HepG2 (cell line): ENCODE measurements at regions not wholly inside any gene's neighbourhood (a gene's known extent, or its start where the extent isn't known, plus 50 kb on each side); places are given as distances from the start of the nearest gene placed in this dataset.

Experiments used
- ATAC-seq: fragments of 200-7000 bp; cut with Tn5 transposase; 3 replicates; pipeline ENCODE4 v1.9.1; 2020; ENCODE audit warnings: mild to moderate bottlenecking, moderate library complexity
- BruUV-seq: library from RNA; stranded (reverse); fragments of 400-500 nt; replicated peaks from 2 replicates; lab custom pipeline; 2021; lab: Mats Ljungman, UMichigan
- CTCF ChIA-PET: fragments of 300-600 bp; formaldehyde crosslinking; extraction: SDS; loops from one replicate; lab custom pipeline; 2021; ENCODE audit warnings: low total read pairs, inconsistent platforms, low intra/inter-chr PET ratio; lab: Yijun Ruan, JAX
- POLR2A ChIA-PET: fragments of 350-600 bp; sonication (Branson Sonifier 250); formaldehyde crosslinking; loops from one replicate; lab custom pipeline; 2020; ENCODE audit warnings: antibody characterized with exemption, inconsistent platforms; lab: Yijun Ruan, JAX
- DNase-seq: peaks from one replicate; pipeline ENCODE4 v3.0.0-alpha.2; 2015; ENCODE audit warnings: low spot score
- FAIRE-seq: peaks from 3 replicates; lab custom pipeline; 2011; peaks lifted over from hg19 to GRCh38; lab: Jason Lieb, UNC
- H2AFZ ChIP-seq: one replicate; pipeline ENCODE4 v1.6.1; 2011; ENCODE audit warnings: low read length, inconsistent platforms
- H3K27ac ChIP-seq: fragments of 300-600 bp; 3 replicates; pipeline ENCODE4 v1.8.0; 2011; ENCODE audit warnings: mixed run types, mild to moderate bottlenecking, mixed read lengths, low read length, inconsistent platforms; ENCODE audit not compliant: insufficient read depth; ENCODE audit errors: extremely low read length
- H3K27me3 ChIP-seq, 2 experiments: fragments of 200-600 bp in 1 of 2; 2 replicates in 1 of 2; 3 replicates in 1 of 2; pipeline versions ENCODE4 v1.6.0 to v1.8.0; 2011; ENCODE audit warnings: low read length in 2 of 2, mild to moderate bottlenecking in 2 of 2, moderate library complexity in 2 of 2, inconsistent platforms in 1 of 2; ENCODE audit not compliant: insufficient read depth in 2 of 2, control insufficient read depth in 1 of 2
- H3K36me3 ChIP-seq, 2 experiments: fragments of 200-600 bp in 1 of 2; replicated peaks in 1 of 2; 2 replicates in 1 of 2; 3 replicates in 1 of 2; pipeline versions ENCODE4 v1.5.1 to v1.8.0; 2011; ENCODE audit warnings: low read length in 2 of 2, inconsistent platforms in 1 of 2; ENCODE audit not compliant: insufficient read depth in 2 of 2, control insufficient read depth in 1 of 2
- H3K4me1 ChIP-seq: 2 replicates; pipeline ENCODE4 v1.5.1; 2012; ENCODE audit warnings: low read length, inconsistent platforms; ENCODE audit not compliant: insufficient read depth
- H3K4me2 ChIP-seq: 2 replicates; pipeline ENCODE4 v1.6.0; 2011; ENCODE audit warnings: low read depth, low read length, inconsistent platforms
- H3K4me3 ChIP-seq, 3 experiments: fragments of 200-600 bp in 1 of 3; sonication (generic), shearing (Covaris generic) in 1 of 3; replicated peaks in 1 of 3; 2 replicates each; pipeline ENCODE4 v1.5.1; 2011 to 2016; ENCODE audit warnings: low read length in 3 of 3, inconsistent platforms in 2 of 3, low read depth in 2 of 3, mild to moderate bottlenecking in 2 of 3, control low read depth in 1 of 3, mixed read lengths in 1 of 3; ENCODE audit not compliant: insufficient read depth in 1 of 3
- H3K79me2 ChIP-seq: one replicate; pipeline ENCODE4 v1.6.1; 2011; ENCODE audit warnings: low read length, inconsistent platforms; ENCODE audit not compliant: insufficient read depth
- H3K9ac ChIP-seq: 2 replicates; pipeline ENCODE4 v1.6.0; 2011; ENCODE audit warnings: mild to moderate bottlenecking, low read depth, low read length, inconsistent platforms; ENCODE audit not compliant: insufficient read depth
- H3K9me3 ChIP-seq: 2 replicates; pipeline ENCODE4 v1.5.1; 2012; ENCODE audit warnings: mild to moderate bottlenecking, low read length
- H4K20me1 ChIP-seq: 2 replicates; pipeline ENCODE4 v1.6.0; 2011; ENCODE audit warnings: inconsistent platforms, mild to moderate bottlenecking, low read length, moderate library complexity; ENCODE audit not compliant: insufficient read depth
- CBX2 ChIP-seq, 2 experiments: fragments of 200-600 bp in 1 of 2; sonication (generic); formaldehyde crosslinking in 1 of 2; IDR thresholded peaks; 2 replicates each; pipeline versions ENCODE4 v1.7.0 to v1.8.1; 2018 to 2022; ENCODE audit warnings: low read depth in 2 of 2, low read length in 1 of 2, mild to moderate bottlenecking in 1 of 2, missing genetic modification reagents in 1 of 2
- RFX5 ChIP-seq: IDR thresholded peaks from 2 replicates; pipeline ENCODE4 v1.6.1; 2011; ENCODE audit warnings: low read depth, low read length, improper control_type of control experiment
- THAP7 ChIP-seq: sonication (generic); formaldehyde crosslinking; IDR thresholded peaks from 2 replicates; pipeline ENCODE4 v1.8.1; 2023; ENCODE audit warnings: mild to moderate bottlenecking, missing genetic modification reagents
- ZFAT ChIP-seq: sonication (generic); formaldehyde crosslinking; conservative IDR thresholded peaks from 2 replicates; pipeline ENCODE4 v1.8.1; 2023; ENCODE audit warnings: missing genetic modification reagents, inconsistent platforms
- ZNF646 ChIP-seq: sonication (generic); formaldehyde crosslinking; IDR thresholded peaks from 2 replicates; pipeline ENCODE4 v1.9.0; 2021; ENCODE audit warnings: mild to moderate bottlenecking, missing genetic modification reagents
- WGBS: methylation state at CpG from one replicate; pipeline ENCODE4 v1.1.6; 2017; ENCODE audit warnings: low lambda C conversion rate; 5-methylcytosine and 5-hydroxymethylcytosine counted together
- in situ Hi-C: cut with HindIII; loops from 2 replicates; pipeline ENCODE4 v1.10.0; 2017; ENCODE audit warnings: low pct_unique_long_range_greater_than_20kb; ENCODE audit not compliant: extremely low pct_ligation_motif_present
- intact Hi-C: fragments of 100-400 bp; cut with micrococcal nuclease; formaldehyde crosslinking; loops from one replicate; pipeline ENCODE4 v1.10.0; 2022; ENCODE audit not compliant: unreplicated experiment

DNA sequence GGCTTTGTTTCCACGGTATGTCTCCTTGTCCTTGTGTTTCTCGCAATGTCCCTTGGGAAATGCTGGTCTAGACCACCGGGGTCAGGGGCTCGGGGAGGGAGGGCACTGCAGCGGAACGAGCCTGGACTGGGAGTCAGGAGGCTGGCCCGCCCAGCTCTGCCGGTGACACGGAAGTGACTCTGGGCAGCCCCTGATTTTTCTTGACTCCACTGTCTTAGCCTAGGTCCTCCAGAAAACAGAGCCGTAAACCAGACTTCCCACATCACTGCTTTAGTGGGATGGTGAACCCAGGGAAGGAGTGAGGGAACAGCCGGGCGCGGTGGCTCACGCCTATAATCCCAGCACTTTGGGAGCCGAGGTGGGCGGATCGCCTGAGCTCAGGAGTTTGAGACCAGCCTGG, 144.2 kb downstream of the ASB1 start (continued):
- TF ChIP-seq THAP7 (CRISPR knock-in tag): no peak
- TF ChIP-seq CBX2 (IDR thresholded peaks at IDR 0.05; ENCODE audit: low read depth, low read length): no peak
- no peak for TF ChIP-seq CBX2 (CRISPR knock-in tag; IDR thresholded peaks at IDR 0.05; ENCODE audit: low read depth)

DNA sequence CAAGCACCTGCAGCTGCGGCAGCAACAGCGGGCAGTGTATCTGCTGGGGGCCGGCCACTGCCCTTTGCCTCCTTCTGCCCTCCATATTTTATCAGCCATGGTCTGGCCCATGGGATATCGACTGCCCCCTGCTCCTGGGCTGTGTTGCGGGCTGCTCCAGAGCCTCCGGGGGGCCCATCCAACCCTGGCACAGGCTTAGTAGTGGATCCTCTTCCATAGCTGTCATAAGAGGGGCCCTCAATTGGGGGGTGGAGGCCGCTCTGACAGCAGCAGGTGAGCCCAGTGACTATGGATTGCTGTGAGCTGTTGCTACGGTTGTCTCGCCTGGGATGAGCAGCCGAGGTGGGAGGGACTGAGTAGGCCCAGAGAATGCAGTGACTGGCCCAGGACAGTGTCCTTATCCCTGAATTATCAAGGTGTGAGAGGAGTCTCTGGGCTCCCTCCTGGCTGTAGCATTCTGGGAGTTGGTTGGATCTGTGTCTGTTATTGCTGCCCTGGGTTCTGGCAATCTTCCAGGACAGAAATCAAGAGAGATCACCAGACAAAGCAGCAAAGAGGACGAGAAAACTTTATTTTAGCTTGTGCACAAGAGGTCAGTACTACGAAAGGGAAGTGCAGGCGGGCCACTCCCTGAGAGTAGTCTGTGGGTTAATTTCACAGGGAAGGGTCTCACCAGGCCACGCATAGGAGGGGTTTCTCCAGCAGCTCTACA, 145.1 kb downstream of the ASB1 start:
- H3K27me3 ChIP-seq: peaks cover 6 to 65% of the 10 kb centered on the region in 2 experiments; a peak in 4 of 5 replicates
- in situ Hi-C loops (no loop called here), intact Hi-C loops (no loop called here)

More for the DNA sequence above, 145.1 kb downstream of the ASB1 start:
- Histone ChIP-seq H2AFZ (no peak overlapping the region), H3K9me3 (no peaks in the 10 kb centered on the region), H3K27ac (no peak overlapping the region), H3K4me1 (no peaks in the 10 kb centered on the region), H3K36me3 (no peaks in the 10 kb centered on the region), H3K79me2 (no peaks in the 10 kb centered on the region), H3K4me3 (no peak overlapping the region), H3K4me2 (no peak overlapping the region), H3K9ac (no peak overlapping the region), H4K20me1 (no peaks in the 10 kb centered on the region)
- 43% methylated on average over 14 of the region's 14 CpGs for WGBS
- BruUV-seq: no TSS peak
- no peak for FAIRE-seq
- CTCF ChIA-PET: no interaction called here
- POLR2A ChIA-PET: no interaction called here
- no peak for ATAC-seq
- no peak for DNase-seq
- no peak for TF ChIP-seq RFX5
- TF ChIP-seq ZNF646 (CRISPR knock-in tag): no peak
- no peak for TF ChIP-seq ZFAT (CRISPR knock-in tag)
